Stimulated activated CD4-positive, alpha-beta T cell treated with anti-CD3 and anti-CD28 coated beads, Interleukin-15, amount 100 ng/mL, for 24 hours (primary cell): ENCODE measurements at regions not wholly inside any gene's neighbourhood (a gene's known extent, or its start where the extent isn't known, plus 50 kb on each side); places are given as distances from the start of the nearest gene placed in this dataset.
"Not testable (repeated sequence)": the region's sequence is repeated elsewhere in the genome, so short reads cannot be mapped to it uniquely, and the experiment has no call there.

ENCODE experiments used
- DNase-seq: peaks from one replicate; pipeline ENCODE4 v3.0.0-alpha.2; 2020

DNA sequence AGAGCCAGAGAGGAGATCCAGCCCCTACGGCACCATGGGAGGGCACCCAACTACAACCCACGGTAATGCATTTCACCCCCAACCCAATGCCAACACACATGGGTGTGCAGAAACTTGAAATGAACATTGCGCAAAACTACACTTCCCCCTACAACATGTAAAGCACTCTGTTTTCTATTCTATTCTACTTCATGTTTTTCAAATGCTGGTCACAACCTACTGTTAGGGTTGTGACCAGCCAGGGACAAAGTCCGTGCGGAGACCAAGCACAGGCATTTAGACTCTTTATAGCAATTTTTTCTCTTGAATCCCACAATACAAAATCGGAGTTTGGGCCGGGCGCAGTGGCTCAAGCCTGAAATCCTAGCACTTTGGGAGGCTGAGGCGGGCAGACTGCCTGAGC lies 90.6 kb downstream of the MRPL14 start:
- no peak for DNase-seq

DNA sequence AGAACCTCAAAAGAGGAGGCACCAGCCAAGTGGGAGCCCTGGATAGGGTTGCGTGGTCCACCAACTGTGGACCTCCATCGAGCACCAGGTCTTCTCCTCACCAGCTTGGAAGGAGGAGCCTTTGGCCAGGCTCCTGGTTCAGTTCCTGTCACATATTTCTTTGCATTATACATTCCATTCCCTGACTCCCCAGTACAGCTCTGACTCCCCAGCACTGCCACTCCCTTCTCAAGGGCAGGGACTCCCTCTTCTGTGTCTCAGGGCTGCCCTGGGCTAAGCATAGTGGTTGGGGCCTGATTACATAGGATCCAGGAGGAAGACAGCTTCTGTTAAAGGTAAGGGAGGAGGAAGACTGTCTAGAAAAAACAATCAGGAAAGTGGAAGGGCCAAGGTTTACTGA lies 91.1 kb downstream of the MRPL14 start:
- no peak for DNase-seq

GRCh38 chr6:44035621-44036020 lies 91.6 kb downstream of the MRPL14 start:
- no peak for DNase-seq

- DNase-seq = no peak
Observed at GRCh38 chr6:44034931-44035345, 92.3 kb downstream of the MRPL14 start.

DNA sequence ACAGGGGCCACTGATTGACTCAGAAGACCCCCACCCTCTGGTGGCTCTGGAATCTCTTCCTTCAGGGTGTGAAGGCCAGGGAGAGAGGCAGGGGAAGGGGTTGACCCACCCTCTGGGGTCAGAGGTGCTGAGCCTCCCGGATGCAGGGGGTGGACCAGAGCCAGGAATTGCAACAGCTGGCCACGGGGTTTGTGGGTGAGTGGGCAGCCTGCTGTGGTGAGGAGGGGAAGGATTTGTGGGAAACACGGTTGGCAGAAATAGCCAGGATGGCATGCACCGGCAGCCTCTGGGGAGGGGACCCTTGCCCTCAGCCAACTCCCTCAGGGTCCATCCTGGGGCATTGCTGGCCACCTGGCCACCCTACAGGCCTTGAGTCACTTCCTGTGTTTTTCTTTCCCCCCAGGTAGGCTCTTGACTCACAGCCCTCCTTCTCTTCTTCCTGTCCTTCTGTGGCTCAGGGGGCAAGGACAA lies 92.8 kb downstream of the MRPL14 start:
- no peak for DNase-seq

DNA sequence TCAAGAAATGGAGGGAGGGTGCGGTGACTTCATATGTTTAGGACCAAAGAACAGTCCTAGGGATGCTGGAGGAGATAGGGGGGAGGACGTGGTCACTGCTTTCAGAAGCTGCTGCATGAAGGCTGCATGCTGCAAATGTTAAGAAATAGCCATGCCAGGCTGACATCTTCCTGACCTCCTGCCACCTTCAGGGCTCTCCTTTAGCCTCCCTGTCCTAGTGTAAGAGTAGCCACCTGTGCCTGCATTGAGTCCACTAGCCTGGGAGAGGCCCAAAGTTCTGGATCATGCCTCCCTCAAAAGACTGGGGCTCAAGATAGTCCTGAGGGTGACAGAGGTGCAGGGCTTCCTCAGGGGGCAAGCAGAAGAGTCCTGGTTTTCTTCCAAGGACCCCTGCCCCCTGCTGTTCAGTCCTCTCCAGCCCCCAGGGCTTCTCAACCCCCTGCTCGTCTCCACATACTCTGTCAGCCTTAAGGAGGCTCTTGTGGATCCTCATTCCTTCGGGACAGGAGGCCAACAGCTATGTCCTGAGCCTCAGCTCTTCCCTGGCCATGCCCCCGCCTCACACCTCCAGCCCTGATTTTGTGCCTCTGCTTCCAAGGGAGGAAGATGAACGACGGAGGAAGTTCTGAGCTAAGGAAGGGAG lies 96.3 kb downstream of the MRPL14 start:
- no peak for DNase-seq

- DNase-seq = no peak
Observed at GRCh38 chr6:44029444-44030185, 97.6 kb downstream of the MRPL14 start.

DNA sequence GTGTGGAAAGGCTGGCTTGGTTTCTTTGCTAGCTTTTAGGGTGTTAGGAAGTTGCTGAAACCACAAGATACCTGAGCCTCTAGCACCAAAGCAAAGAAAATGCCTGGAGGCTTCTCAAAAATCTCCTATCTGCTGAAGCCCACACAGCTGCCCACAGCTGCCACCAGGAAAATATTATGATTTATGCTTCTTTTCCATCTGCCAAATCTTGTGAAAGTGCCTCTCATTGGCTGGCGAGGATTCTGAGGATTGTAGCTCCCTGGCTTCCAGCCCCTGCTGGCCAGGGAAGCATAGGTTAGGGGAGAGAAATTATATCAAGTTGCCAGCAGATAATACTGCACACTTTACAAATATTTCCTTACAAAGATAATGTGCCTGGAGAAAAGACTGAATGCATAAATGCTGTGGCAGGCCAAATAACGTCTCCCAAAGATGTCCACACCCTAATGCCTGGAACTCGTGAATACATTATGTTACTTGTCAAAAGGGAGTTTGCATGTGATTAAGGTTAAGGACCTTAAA lies 98.4 kb downstream of the MRPL14 start:
- DNase-seq = no peak

- DNase-seq = no peak
Observed at GRCh38 chr6:44025226-44025625, 102.0 kb downstream of the MRPL14 start.

DNA sequence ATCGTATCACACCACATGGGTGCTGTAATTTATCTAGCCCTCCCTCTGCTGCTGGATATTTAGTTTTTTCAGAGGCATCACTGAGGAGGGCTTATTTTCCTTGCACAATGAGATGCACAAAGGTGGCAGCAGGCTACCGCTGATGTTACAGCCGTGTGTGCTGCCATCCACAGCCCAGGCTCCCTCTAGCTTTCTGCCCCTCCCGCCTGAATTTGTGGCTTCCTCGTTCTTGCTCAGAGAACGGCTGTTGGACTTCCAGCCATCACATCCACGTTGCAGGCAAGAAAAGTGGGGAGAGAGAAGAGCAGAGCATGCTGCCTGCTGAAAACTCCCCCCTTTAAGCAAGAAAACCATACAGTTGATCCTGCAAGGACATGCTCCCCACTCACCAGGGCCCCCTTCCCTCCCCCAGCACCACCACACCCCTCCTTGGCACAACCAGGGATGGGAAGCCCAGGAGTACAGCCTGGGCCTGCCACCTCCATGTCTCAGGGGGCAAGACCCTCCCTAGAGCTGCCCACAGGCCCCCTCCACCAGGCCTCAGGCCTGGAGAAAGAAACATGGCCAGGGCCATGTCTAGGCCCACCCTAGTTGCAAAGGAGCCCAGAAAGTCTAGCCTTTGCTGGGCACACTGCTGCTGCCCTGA lies 102.6 kb downstream of the MRPL14 start:
- no peak for DNase-seq

- no peak for DNase-seq
Observed at GRCh38 chr6:44023586-44024454, 103.4 kb downstream of the MRPL14 start.

DNA sequence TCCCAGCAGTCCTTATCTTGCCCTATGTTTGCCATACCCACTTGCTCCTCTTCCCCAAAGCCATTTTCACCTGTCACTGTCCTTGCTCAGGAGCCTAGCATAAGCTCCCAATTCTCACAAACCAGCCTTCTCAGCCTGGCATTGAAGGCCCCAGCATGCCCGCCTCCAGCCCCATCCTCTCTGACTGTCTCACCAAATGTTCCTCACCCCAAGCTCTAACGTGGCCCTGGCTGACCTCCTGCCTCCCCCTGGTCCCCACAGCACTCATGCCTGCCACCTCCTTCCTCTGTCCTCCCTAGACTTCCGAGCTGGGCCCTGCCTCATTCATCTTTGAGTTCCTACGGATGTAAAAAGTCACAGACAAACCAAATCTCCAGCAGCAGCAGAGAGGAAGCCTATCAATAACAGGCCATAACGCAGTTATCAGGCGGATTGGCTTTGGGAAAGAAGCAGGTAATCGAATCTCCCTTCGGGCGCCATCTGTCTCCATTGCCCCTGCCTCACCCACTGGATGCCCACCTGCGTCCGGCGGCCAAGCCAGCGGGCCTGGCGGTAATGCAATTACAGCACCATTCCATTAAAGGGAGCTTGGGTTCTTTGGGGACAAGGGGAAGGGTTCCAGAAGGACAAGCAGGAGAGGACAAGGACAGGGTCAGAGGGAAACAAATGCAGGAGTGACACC lies 104.4 kb downstream of the MRPL14 start:
- DNase-seq = no peak

DNA sequence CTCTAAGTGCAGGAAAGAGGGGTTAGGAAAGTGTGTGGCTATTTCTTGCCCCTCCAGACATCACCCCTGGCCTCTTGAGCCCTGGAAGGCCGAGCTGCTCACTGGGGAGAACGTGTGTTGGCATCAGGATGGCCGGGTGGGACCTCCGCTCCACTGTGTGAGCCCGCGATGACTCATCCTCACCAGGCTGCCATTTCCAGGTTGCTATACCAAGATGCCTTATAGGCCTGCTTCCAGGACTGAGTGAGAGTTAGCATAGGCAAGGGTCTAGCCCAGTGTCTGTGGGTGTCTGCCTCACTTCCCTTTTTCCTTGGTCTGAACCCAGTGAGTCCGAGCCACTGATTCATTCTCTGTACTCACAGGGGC lies 105.0 kb downstream of the MRPL14 start:
- no peak for DNase-seq

DNA sequence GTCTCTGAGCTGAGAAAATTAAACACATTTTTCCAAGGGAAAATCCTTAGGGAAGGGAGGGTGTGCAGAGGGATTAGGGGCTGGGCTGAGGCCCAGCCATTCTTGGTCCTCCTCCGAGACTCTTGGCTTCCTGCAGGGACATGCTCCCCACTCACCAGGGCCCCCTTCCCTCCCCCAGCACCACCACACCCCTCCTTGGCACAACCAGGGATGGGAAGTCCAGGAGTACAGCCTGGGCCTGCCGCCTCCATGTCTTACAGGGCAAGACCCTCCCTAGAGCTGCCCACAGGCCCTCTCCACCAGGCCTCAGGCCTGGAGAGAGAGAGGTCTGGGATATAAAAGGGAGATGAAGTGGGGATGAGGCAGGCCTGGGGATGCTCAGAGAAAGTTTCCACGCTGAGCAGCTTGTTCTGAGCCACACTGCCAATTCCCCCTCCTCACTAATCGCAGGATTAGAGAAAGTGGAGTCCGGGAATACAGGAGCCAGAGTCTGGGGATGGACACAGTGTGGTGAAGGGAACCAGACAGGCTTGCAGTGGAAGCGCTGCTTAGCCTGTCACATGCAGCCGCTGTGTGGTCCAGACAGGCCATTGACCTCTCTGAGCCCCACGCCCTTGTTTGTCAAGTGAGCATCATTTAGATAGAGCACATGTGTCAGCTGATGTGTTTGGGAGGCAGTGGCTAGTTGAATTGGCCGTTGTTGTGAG lies 105.5 kb downstream of the MRPL14 start:
- DNase-seq = no peak

DNA sequence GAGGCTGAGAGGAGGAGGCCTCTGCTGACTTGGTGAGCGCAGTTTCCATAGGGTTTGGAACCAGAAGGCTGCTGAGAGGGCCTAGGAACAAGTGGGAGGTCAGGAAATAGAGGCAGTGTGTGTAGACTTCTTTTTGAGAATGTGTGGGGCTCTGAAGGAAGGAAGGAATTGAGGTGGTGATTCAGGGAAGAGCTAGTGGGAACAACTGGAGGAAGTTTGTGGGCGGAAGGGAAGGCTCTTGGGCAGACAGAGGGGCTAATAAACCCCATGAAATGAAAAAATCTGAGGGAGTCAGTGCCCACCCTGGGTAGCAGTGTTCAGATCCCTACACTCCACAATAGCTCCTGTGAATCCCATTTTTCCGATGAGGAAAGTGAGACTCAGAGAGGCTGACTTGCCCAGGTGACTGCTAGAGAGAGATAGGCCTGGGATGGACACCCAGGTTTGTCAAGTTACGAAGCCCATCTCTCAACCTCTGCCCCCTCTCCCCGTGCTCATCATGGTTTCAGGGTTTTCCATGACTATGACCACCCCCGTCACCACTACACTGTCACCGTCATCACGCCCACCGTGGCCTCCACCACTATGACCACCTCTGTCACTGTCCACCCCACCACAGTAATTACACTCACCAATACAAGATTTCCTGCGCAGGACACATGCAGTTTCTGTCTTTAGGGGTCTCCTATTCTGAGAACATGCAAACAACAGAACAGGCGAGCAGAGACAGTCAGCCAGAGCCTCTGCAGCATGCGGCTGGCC lies 106.4 kb downstream of the MRPL14 start:
- DNase-seq = no peak

- no peak for DNase-seq
Observed at GRCh38 chr6:44020148-44020547, 107.1 kb downstream of the MRPL14 start.

DNA sequence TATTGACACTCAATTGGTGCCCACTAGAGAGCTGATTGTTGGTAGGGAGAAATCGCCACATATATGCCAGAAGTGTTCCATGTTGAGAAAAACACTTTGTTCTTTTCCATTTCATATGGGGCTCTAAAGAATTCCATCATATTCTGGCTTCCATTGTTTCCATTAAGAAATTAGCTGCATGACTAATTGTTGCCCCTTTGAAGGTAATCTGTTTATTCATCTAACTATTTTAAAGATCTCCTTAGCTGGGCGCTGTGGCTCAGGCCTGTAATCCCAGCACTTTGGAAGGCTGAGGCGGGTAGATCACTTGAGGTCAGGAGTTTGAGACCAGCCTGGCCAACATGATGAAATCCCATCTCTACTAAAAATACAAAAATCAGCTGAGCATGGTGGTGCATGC lies 109.9 kb downstream of the MRPL14 start:
- DNase-seq = not testable (repeated sequence)

- no peak for DNase-seq
Observed at GRCh38 chr6:44016131-44016870, 111.0 kb downstream of the MRPL14 start.

- no peak for DNase-seq
Observed at GRCh38 chr6:44012078-44012493, 115.2 kb downstream of the MRPL14 start.

DNA sequence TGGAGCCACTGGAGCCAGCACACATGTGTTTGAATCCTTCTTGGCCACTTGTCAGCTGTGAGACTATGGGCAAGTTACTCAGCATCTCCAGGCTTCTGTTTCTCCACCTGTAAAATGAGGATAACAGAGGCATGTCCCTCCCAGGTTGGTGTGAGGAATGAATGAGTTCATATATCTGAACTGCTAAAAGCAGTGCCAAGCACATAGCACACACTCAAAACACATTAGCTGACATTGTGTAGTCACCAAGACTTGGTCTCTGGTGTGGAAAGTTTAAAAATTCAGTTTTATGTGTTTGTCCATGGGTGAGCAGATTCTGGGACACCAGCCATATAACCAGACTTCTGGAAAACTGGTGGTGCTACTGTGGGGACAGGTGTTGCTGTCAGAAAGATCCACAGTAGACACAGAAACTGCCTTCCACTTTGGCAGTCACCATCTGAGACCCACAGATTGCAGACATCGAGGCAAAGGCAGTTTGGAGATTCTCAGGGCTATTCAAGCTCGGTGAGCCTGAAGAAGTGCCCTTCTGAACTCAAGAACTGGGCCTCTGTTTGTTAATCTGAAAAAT lies 115.8 kb downstream of the MRPL14 start:
- DNase-seq = no peak
